Smooth muscle cell (in vitro differentiated cells): ENCODE measurements at regions not wholly inside any gene's neighbourhood (a gene's known extent, or its start where the extent isn't known, plus 50 kb on each side); places are given as distances from the start of the nearest gene placed in this dataset.

Source experiments
- DNase-seq: peaks from one replicate; lab custom pipeline; 2025; ENCODE audit not compliant: unreplicated experiment; lab: John Stamatoyannopoulos, UW
- H2AFZ ChIP-seq: fragments of 200-600 bp; sonication (generic); 2 replicates; pipeline ENCODE4 v1.6.0; 2016; ENCODE audit warnings: antibody characterized with exemption, low read depth, mild to moderate bottlenecking
- H3F3A ChIP-seq: fragments of 200-600 bp; sonication (generic); 2 replicates; pipeline ENCODE4 v1.6.0; 2017; ENCODE audit warnings: antibody characterized with exemption, low read depth
- H3K27ac ChIP-seq: fragments of 200-600 bp; sonication (generic); 2 replicates; pipeline ENCODE4 v1.5.1; 2016; ENCODE audit warnings: low read depth, mild to moderate bottlenecking
- H3K27me3 ChIP-seq: fragments of 200-600 bp; sonication (generic); 2 replicates; pipeline ENCODE4 v1.6.1; 2016; ENCODE audit warnings: low read depth, mild to moderate bottlenecking
- H3K36me3 ChIP-seq: fragments of 200-600 bp; sonication (generic); 2 replicates; pipeline ENCODE4 v1.5.1; 2016; ENCODE audit warnings: low read depth
- H3K4me1 ChIP-seq: fragments of 200-600 bp; sonication (generic); 2 replicates; pipeline ENCODE4 v1.5.1; 2016; ENCODE audit warnings: low read depth
- H3K4me2 ChIP-seq: fragments of 200-600 bp; sonication (generic); 2 replicates; pipeline ENCODE4 v1.6.0; 2016; ENCODE audit warnings: mild to moderate bottlenecking
- H3K4me3 ChIP-seq: fragments of 200-600 bp; sonication (generic); 2 replicates; pipeline ENCODE4 v1.5.1; 2016; ENCODE audit warnings: mild to moderate bottlenecking
- H3K79me2 ChIP-seq: fragments of 200-600 bp; sonication (generic); 2 replicates; pipeline ENCODE4 v1.6.0; 2016; ENCODE audit warnings: low read depth, mild to moderate bottlenecking
- H3K9ac ChIP-seq: fragments of 200-600 bp; sonication (generic); 2 replicates; pipeline ENCODE4 v1.6.0; 2016; ENCODE audit warnings: low read depth
- H3K9me3 ChIP-seq: fragments of 200-600 bp; sonication (generic); replicated peaks from 2 replicates; pipeline ENCODE4 v1.5.1; 2016; ENCODE audit warnings: low read depth
- H4K20me1 ChIP-seq: fragments of 200-600 bp; sonication (generic); 2 replicates; pipeline ENCODE4 v1.6.0; 2016; ENCODE audit warnings: low read depth
- WGBS: methylation state at CpG from one replicate; pipeline ENCODE4 v1.1.7; 2016; ENCODE audit warnings: low lambda C conversion rate; 5-methylcytosine and 5-hydroxymethylcytosine counted together
- TF ChIP-seq, protein P1 (sequence below): fragments of 200-600 bp; sonication (generic); IDR thresholded peaks from 2 replicates; pipeline ENCODE4 v1.5.1; 2017; ENCODE audit warnings: borderline replicate concordance, mild to moderate bottlenecking, antibody characterized with exemption; ENCODE audit not compliant: insufficient read depth, poor library complexity, severe bottlenecking

DNA sequence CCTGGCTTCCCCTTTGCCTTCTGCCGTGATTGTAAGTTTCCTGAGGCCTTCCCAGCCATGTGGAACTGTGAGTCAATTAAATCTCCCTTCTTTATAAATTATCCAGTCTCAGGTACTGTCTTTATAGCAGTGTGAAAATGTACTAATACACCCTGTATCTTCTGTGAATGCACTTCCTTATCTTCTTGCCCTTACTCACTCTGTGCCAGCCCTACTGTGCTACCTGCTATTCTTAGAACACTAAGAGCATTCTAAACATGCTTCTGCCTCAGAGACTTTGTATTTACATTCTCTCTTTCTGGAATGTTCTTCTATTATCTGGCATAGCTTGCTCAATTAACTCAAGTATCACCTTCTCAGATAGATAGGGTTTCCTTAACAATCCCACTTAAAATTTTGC is 164.4 kb upstream of the EDIL3 start:
- no peaks in the 10 kb centered on the region for H3K36me3 ChIP-seq
- no peaks in the 10 kb centered on the region for H3K79me2 ChIP-seq
- 80% methylated on average over 1 of the region's 1 CpG for WGBS
- no peak overlapping the region for H3K9ac ChIP-seq
- TF ChIP-seq, protein P1, sequence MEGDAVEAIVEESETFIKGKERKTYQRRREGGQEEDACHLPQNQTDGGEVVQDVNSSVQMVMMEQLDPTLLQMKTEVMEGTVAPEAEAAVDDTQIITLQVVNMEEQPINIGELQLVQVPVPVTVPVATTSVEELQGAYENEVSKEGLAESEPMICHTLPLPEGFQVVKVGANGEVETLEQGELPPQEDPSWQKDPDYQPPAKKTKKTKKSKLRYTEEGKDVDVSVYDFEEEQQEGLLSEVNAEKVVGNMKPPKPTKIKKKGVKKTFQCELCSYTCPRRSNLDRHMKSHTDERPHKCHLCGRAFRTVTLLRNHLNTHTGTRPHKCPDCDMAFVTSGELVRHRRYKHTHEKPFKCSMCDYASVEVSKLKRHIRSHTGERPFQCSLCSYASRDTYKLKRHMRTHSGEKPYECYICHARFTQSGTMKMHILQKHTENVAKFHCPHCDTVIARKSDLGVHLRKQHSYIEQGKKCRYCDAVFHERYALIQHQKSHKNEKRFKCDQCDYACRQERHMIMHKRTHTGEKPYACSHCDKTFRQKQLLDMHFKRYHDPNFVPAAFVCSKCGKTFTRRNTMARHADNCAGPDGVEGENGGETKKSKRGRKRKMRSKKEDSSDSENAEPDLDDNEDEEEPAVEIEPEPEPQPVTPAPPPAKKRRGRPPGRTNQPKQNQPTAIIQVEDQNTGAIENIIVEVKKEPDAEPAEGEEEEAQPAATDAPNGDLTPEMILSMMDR: no peak
- H2AFZ ChIP-seq: no peak overlapping the region
- no peaks in the 10 kb centered on the region for H4K20me1 ChIP-seq
- no peak overlapping the region for H3K27ac ChIP-seq
- no peak overlapping the region for H3K4me2 ChIP-seq
- no peaks in the 10 kb centered on the region for H3K4me1 ChIP-seq
- H3K9me3 ChIP-seq: no peaks in the 10 kb centered on the region
- DNase-seq: no peak
- no peaks in the 10 kb centered on the region for H3F3A ChIP-seq
- H3K4me3 ChIP-seq: no peak overlapping the region
- H3K27me3 ChIP-seq: no peaks in the 10 kb centered on the region

DNA sequence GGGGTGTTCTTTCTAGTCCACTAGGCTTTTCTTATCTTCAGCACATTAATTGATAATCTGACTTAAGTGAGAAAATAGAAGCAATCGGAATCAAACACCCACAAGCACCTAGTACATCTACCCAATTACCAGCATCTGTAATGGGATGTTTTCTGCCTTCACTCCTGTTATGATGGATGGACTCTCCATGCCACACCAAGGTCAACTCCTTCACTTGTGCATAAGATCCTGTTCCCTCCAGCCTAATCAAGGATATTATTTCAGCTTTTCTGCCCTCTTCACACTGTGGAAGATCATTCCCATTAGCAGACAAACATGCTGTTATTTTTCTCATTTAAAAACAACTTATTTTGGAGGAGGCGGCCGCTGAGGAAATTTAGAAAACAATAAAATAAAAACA is 162.0 kb upstream of the EDIL3 start:
- TF ChIP-seq, protein P1: no peak
- DNase-seq: no peak
- Histone ChIP-seq H3K9me3 (no peaks in the 10 kb centered on the region), H3K4me3 (no peak overlapping the region), H3K9ac (no peak overlapping the region), H3F3A (no peaks in the 10 kb centered on the region), H3K27me3 (no peaks in the 10 kb centered on the region), H2AFZ (no peak overlapping the region), H4K20me1 (no peaks in the 10 kb centered on the region), H3K79me2 (no peaks in the 10 kb centered on the region), H3K27ac (no peak overlapping the region), H3K4me2 (no peak overlapping the region), H3K4me1 (no peaks in the 10 kb centered on the region), H3K36me3 (no peaks in the 10 kb centered on the region)
- 95% methylated on average over 3 of the region's 3 CpGs for WGBS

DNA sequence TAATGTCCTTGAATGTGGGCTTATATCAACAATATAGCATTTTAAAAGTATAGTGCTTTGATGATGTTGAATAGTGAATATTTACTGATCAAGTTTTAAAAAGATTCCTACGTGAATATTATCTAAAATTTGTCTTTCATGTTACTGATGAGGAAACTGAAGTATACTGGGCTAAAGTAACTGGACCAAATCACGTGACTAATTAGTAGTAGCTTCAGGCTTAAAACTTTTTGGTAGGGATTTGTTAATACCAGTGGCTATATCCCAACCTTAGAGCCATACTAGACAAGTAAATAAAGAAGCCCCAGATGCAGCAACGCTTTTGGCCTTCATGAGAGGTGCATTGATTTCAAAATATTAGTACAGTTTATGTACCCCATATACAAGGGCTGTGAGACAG is 152.1 kb upstream of the EDIL3 start:
- TF ChIP-seq, protein P1: no peak
- H3K27me3 ChIP-seq: no peaks in the 10 kb centered on the region

DNA sequence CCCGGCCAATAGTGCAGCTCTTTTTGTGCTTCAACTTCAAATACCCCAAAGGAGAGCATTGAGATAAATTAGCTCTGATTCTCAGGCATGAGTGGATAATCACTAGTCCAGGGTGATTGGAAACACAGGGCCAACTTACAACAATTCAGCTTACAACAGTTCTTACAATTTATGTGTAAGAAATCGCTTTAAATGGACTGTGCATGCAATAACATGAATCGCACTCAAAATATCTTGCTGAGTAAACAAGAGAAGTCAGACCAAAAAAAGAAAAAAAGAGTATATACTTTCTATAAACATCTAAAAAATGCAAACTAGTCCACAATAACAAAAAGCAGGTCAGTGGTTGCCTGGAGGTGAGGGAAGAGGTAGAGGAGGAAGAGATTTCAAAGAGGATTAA is 150.6 kb upstream of the EDIL3 start:
- Histone ChIP-seq H3F3A (no peaks in the 10 kb centered on the region), H3K4me1 (no peaks in the 10 kb centered on the region), H2AFZ (no peak overlapping the region), H3K27me3 (no peaks in the 10 kb centered on the region), H3K79me2 (no peaks in the 10 kb centered on the region), H3K4me2 (no peak overlapping the region), H3K9ac (no peak overlapping the region), H3K27ac (no peak overlapping the region), H4K20me1 (no peaks in the 10 kb centered on the region), H3K4me3 (no peak overlapping the region), H3K9me3 (no peaks in the 10 kb centered on the region), H3K36me3 (no peaks in the 10 kb centered on the region)
- 89% methylated on average over 3 of the region's 3 CpGs for WGBS
- DNase-seq: no peak
- TF ChIP-seq, protein P1: no peak

More for the DNA sequence above, 152.1 kb upstream of the EDIL3 start:
- Histone ChIP-seq H3F3A (no peaks in the 10 kb centered on the region), H2AFZ (no peak overlapping the region), H4K20me1 (no peaks in the 10 kb centered on the region), H3K9me3 (no peaks in the 10 kb centered on the region), H3K79me2 (no peaks in the 10 kb centered on the region), H3K27ac (no peak overlapping the region), H3K4me2 (no peak overlapping the region), H3K4me3 (no peak overlapping the region), H3K4me1 (no peaks in the 10 kb centered on the region), H3K36me3 (no peaks in the 10 kb centered on the region), H3K9ac (no peak overlapping the region)
- 93% methylated on average over 3 of the region's 3 CpGs for WGBS
- DNase-seq: no peak
